K562 (cell line): ENCODE measurements at regions not wholly inside any gene's neighbourhood (a gene's known extent, or its start where the extent isn't known, plus 50 kb on each side); places are given as distances from the start of the nearest gene placed in this dataset.

Experiments
- ATAC-seq: fragments of 200-7000 bp; cut with Tn5 transposase; 3 replicates; pipeline ENCODE4 v1.9.1; 2020; ENCODE audit warnings: moderate library complexity
- BruUV-seq: library from RNA; stranded (reverse); fragments of 400-500 nt; replicated peaks from 2 replicates; lab custom pipeline; 2021; lab: Mats Ljungman, UMichigan
- CTCF ChIA-PET: fragments of 300-600 bp; formaldehyde crosslinking; extraction: SDS; loops from one replicate; lab custom pipeline; 2021; ENCODE audit warnings: low intra/inter-chr PET ratio; lab: Yijun Ruan, JAX
- POLR2A ChIA-PET: fragments of 300-600, 350-650 bp; sonication (Branson Sonifier 250); formaldehyde crosslinking; extraction: SDS; loops from one replicate; lab custom pipeline; 2021; ENCODE audit warnings: antibody characterized with exemption, inconsistent platforms; lab: Yijun Ruan, JAX
- DNase-seq, 4 experiments: peaks; one replicate each; pipeline versions ENCODE4 v3.0.0 to v3.0.0-alpha.2; 2011 to 2018; ENCODE audit warnings: low spot score in 3 of 4, mixed read lengths in 3 of 4; ENCODE audit errors: extremely low read depth in 1 of 4
- FAIRE-seq: peaks from 2 replicates; lab custom pipeline; 2011; peaks lifted over from hg19 to GRCh38; lab: Jason Lieb, UNC
- H2AFZ ChIP-seq: 2 replicates; pipeline ENCODE4 v1.6.0; 2011; ENCODE audit warnings: low read depth, low read length, control low read depth, inconsistent platforms
- H3K27ac ChIP-seq: fragments of 200-600 bp; 3 replicates; pipeline ENCODE4 v1.8.0; 2011; ENCODE audit warnings: low read depth, mild to moderate bottlenecking, control low read depth, inconsistent platforms, low read length, moderate library complexity, mixed read lengths; ENCODE audit errors: extremely low read depth
- H3K27me3 ChIP-seq, 2 experiments: fragments of 300-600 bp in 1 of 2; 2 replicates in 1 of 2; 3 replicates in 1 of 2; pipeline versions ENCODE4 v1.6.0 to v1.8.0; 2011; ENCODE audit warnings: inconsistent platforms in 2 of 2, low read length in 2 of 2, mild to moderate bottlenecking in 1 of 2, mixed read lengths in 1 of 2, moderate library complexity in 1 of 2; ENCODE audit not compliant: control insufficient read depth in 2 of 2, insufficient read depth in 2 of 2
- H3K36me3 ChIP-seq: fragments of 300-600 bp; 3 replicates; pipeline ENCODE4 v1.8.0; 2011; ENCODE audit warnings: mild to moderate bottlenecking, low read length, inconsistent platforms; ENCODE audit not compliant: control insufficient read depth, insufficient read depth
- H3K4me1 ChIP-seq, 2 experiments: fragments of 200-600 bp in 1 of 2; replicated peaks in 1 of 2; 2 replicates in 1 of 2; 3 replicates in 1 of 2; pipeline versions ENCODE4 v1.5.1 to v1.8.0; 2011; ENCODE audit warnings: inconsistent platforms in 2 of 2, low read length in 2 of 2, mild to moderate bottlenecking in 1 of 2, mixed read lengths in 1 of 2, moderate library complexity in 1 of 2; ENCODE audit not compliant: control insufficient read depth in 2 of 2, insufficient read depth in 2 of 2
- H3K4me2 ChIP-seq: 2 replicates; pipeline ENCODE4 v1.6.1; 2011; ENCODE audit warnings: low read length, control low read depth, inconsistent platforms, mixed read lengths; ENCODE audit not compliant: insufficient read depth
- H3K4me3 ChIP-seq: fragments of 200-600 bp; sonication (generic), shearing (Covaris generic); 2 replicates; pipeline ENCODE4 v1.5.1; 2016; ENCODE audit warnings: control low read depth, inconsistent platforms
- H3K79me2 ChIP-seq: fragments of 200-600 bp; 3 replicates; pipeline ENCODE4 v1.8.0; 2011; ENCODE audit warnings: low read length, inconsistent platforms; ENCODE audit not compliant: control insufficient read depth, insufficient read depth
- H3K9ac ChIP-seq, 2 experiments: 2 replicates each; pipeline versions ENCODE4 v1.6.0 to v1.6.1; 2011; ENCODE audit warnings: low read depth in 2 of 2, low read length in 2 of 2, control low read depth in 1 of 2, inconsistent platforms in 1 of 2, mild to moderate bottlenecking in 1 of 2, mixed read lengths in 1 of 2; ENCODE audit not compliant: insufficient read depth in 1 of 2
- H3K9me1 ChIP-seq: one replicate; pipeline ENCODE4 v1.6.0; 2011; ENCODE audit warnings: inconsistent platforms, mild to moderate bottlenecking, low read length, moderate library complexity; ENCODE audit not compliant: control insufficient read depth, insufficient read depth
- H3K9me3 ChIP-seq: replicated peaks from 2 replicates; pipeline ENCODE4 v1.5.1; 2011; ENCODE audit warnings: low read depth, low read length, inconsistent platforms; ENCODE audit not compliant: control insufficient read depth, insufficient read depth
- H4K20me1 ChIP-seq: replicated peaks from 2 replicates; pipeline ENCODE4 v1.6.1; 2011; ENCODE audit warnings: low read length, inconsistent platforms, mixed read lengths; ENCODE audit not compliant: control insufficient read depth, insufficient read depth
- CHD7 ChIP-seq: fragments of 200-600 bp; sonication (generic); IDR thresholded peaks from one replicate; pipeline ENCODE4 v1.6.1; 2012; ENCODE audit warnings: mild to moderate bottlenecking, low read depth, low read length, inconsistent platforms
- IFI16 ChIP-seq: fragments of 250-450 bp; sonication (Bioruptor Pico); IDR thresholded peaks from 2 replicates; pipeline ENCODE4 v2.1.2; 2022; ENCODE audit warnings: mild to moderate bottlenecking, inconsistent platforms
- NR4A1 ChIP-seq, 2 experiments: fragments of 250-450 bp in 1 of 2; fragments of 450-650 bp in 1 of 2; sonication (Bioruptor Pico) in 1 of 2; IDR thresholded peaks; 2 replicates each; pipeline versions ENCODE4 v1.4.0 to v1.6.1; 2016 to 2020; ENCODE audit warnings: mild to moderate bottlenecking in 2 of 2, missing compliant biosample characterization in 1 of 2, missing genetic modification characterization in 1 of 2, moderate library complexity in 1 of 2
- ZNF253 ChIP-seq: fragments of 250-450 bp; sonication (Bioruptor Pico); conservative IDR thresholded peaks from 2 replicates; pipeline ENCODE4 v1.6.1; 2021; ENCODE audit warnings: mild to moderate bottlenecking
- ZNF354B ChIP-seq: fragments of 250-450 bp; sonication (Bioruptor Pico); IDR thresholded peaks from 2 replicates; pipeline ENCODE4 v1.4.0; 2020
- ZNF830 ChIP-seq: fragments of 250-450 bp; sonication (Bioruptor Pico); IDR thresholded peaks from 2 replicates; pipeline ENCODE4 v1.5.0; 2021; ENCODE audit warnings: mild to moderate bottlenecking
- WGBS: fragments of 100-300 bp; shearing (Covaris generic); methylation state at CpG from one replicate; pipeline ENCODE4 v1.1.6; 2016; ENCODE audit warnings: low coverage, mixed read lengths; ENCODE audit not compliant: insufficient coverage; ENCODE audit errors: missing lambda C conversion rate; 5-methylcytosine and 5-hydroxymethylcytosine counted together
- in situ Hi-C: fragments of 300-500 bp; cut with MboI; formaldehyde crosslinking; loops from 4 replicates; pipeline ENCODE4 v1.15.0; 2018; ENCODE audit warnings: inconsistent platforms, mixed read lengths
- intact Hi-C: fragments of 100-400 bp; cut with micrococcal nuclease; formaldehyde crosslinking; loops from 2 replicates; pipeline ENCODE4 v1.14.2; 2022
- TF ChIP-seq, protein P1 (sequence below): fragments of 450-650 bp; IDR thresholded peaks from one replicate; pipeline ENCODE4 v1.6.1; 2018; ENCODE audit warnings: mild to moderate bottlenecking, moderate library complexity; ENCODE audit not compliant: partially characterized antibody
- TF ChIP-seq, protein P2 (sequence below): fragments of 250-450 bp; sonication (Bioruptor Pico); IDR thresholded peaks from 2 replicates; pipeline ENCODE4 v1.4.0; 2020; ENCODE audit warnings: mild to moderate bottlenecking

DNA sequence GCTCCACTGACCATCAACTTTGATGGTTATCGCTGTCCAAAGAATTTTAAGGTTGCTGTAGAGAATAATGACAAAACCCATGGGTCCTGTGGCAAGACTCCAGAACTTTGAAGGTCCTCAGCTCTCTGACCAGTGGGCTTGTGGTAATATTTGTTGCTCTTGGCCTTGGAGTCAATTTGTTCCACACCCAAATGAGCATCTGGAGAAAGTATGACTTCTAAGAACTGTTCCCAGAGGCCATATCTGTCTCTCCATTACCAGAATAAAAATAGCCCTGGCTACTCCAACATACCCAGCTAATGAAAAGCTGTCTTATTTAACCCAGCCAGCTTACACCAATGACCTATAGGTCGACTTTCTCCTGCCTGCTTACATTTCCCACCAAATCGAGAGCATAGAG is 466.4 kb downstream of the MEIS1 start:
- FAIRE-seq: no peak
- no peak overlapping the region for H3K9ac ChIP-seq
- H2AFZ ChIP-seq: no peak overlapping the region
- TF ChIP-seq, protein P1, sequence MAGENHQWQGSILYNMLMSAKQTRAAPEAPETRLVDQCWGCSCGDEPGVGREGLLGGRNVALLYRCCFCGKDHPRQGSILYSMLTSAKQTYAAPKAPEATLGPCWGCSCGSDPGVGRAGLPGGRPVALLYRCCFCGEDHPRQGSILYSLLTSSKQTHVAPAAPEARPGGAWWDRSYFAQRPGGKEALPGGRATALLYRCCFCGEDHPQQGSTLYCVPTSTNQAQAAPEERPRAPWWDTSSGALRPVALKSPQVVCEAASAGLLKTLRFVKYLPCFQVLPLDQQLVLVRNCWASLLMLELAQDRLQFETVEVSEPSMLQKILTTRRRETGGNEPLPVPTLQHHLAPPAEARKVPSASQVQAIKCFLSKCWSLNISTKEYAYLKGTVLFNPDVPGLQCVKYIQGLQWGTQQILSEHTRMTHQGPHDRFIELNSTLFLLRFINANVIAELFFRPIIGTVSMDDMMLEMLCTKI: no peak
- TF ChIP-seq, protein P2, sequence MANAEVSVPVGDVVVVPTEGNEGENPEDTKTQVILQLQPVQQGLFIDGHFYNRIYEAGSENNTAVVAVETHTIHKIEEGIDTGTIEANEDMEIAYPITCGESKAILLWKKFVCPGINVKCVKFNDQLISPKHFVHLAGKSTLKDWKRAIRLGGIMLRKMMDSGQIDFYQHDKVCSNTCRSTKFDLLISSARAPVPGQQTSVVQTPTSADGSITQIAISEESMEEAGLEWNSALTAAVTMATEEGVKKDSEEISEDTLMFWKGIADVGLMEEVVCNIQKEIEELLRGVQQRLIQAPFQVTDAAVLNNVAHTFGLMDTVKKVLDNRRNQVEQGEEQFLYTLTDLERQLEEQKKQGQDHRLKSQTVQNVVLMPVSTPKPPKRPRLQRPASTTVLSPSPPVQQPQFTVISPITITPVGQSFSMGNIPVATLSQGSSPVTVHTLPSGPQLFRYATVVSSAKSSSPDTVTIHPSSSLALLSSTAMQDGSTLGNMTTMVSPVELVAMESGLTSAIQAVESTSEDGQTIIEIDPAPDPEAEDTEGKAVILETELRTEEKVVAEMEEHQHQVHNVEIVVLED (CRISPR knock-in tag): no peak
- TF ChIP-seq CHD7: no peak
- no peak for TF ChIP-seq IFI16 (CRISPR knock-in tag)
- TF ChIP-seq ZNF830 (CRISPR knock-in tag): no peak
- no peak for TF ChIP-seq ZNF253 (CRISPR knock-in tag)
- no peak for TF ChIP-seq ZNF354B
- TF ChIP-seq NR4A1 (CRISPR knock-in tag; IDR thresholded peaks at IDR 0.05): no peak
- TF ChIP-seq NR4A1 (tag; IDR thresholded peaks at IDR 0.05): no peak
- no peaks in the 10 kb centered on the region for H3K79me2 ChIP-seq
- no peaks in the 10 kb centered on the region for H3K4me1 ChIP-seq
- no peaks in the 10 kb centered on the region for H3K36me3 ChIP-seq
- DNase-seq: no peak
- no peaks in the 10 kb centered on the region for H3K9me1 ChIP-seq
- no peaks in the 10 kb centered on the region for H3K9me3 ChIP-seq
- H3K27ac ChIP-seq: no peak overlapping the region
- no TSS peak for BruUV-seq
- intact Hi-C loops: no loop called here
- POLR2A ChIA-PET: no interaction called here
- CTCF ChIA-PET: no interaction called here
- no peaks in the 10 kb centered on the region for H4K20me1 ChIP-seq
- ATAC-seq: no peak
- no peak overlapping the region for H3K4me2 ChIP-seq
- no peaks in the 10 kb centered on the region for H3K27me3 ChIP-seq
- WGBS: 0% methylated on average over 3 of the region's 3 CpGs
- H3K4me3 ChIP-seq: no peak overlapping the region
- in situ Hi-C loops: no loop called here
